Inflammatory macrophage treated with lipopolysaccharide for 4 hours (primary cell): ENCODE measurements at regions not wholly inside any gene's neighbourhood (a gene's known extent, or its start where the extent isn't known, plus 50 kb on each side); places are given as distances from the start of the nearest gene placed in this dataset.

Experiments used
- DNase-seq: peaks from one replicate; pipeline ENCODE4 v3.0.0-alpha.2; 2020

DNA sequence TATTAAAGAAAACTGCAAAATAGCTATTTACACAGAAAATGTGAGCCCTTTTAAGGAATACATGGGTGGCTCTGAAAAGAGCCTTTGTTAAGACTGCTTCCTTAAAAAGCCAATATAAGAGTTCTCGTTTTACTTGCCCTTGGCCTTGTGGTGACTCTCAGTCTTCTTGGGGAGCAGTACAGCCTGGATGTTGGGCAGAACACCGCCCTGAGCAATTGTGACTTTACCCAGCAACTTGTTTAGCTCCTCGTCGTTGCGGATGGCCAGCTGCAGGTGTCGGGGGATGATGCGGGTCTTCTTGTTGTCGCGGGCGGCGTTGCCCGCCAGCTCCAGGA, 111.5 kb downstream of the HFE start:
- DNase-seq: peak; percentile 58

DNA sequence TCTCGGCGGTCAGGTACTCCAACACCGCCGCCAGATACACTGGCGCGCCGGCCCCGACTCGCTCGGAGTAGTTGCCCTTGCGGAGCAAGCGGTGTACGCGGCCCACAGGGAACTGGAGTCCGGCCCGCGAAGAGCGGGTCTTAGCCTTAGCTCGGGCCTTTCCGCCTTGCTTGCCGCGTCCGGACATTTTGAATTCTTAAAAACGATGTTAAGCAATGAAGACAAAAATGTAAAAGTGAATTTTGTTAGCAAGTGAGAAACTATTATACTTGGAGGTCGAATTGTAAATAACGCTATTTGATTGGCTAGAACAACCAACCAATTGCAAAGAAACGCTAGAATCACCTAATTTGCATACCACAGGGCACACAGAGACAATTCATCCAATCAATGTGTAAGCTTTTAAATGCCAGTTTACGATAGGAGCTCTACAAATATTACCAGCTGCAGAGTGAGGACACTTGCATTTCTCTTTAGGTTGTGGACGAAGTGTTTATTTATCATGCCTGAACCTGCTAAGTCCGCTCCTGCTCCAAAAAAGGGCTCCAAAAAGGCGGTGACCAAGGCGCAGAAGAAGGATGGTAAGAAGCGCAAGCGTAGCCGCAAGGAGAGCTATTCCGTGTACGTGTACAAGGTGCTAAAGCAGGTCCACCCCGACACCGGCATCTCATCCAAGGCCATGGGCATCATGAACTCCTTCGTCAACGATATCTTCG, 112.0 kb downstream of the HFE start:
- peak; percentile 93 for DNase-seq

- DNase-seq: peak; percentile 66
Measured at GRCh38 chr6:26199773-26200764, 112.8 kb downstream of the HFE start.

GRCh38 chr6:26200918-26201721, 113.9 kb downstream of the HFE start:
- DNase-seq: no peak

- no peak for DNase-seq
Measured at GRCh38 chr6:26202201-26202611, 115.0 kb downstream of the HFE start.

- DNase-seq: no peak
Measured at GRCh38 chr6:26202811-26203583, 115.8 kb downstream of the HFE start.

- DNase-seq: peak; percentile 94
Measured at GRCh38 chr6:26204332-26205160, 117.3 kb downstream of the HFE start.

GRCh38 chr6:26205161-26205624, 118.0 kb downstream of the HFE start:
- DNase-seq: peak; percentile 81

DNA sequence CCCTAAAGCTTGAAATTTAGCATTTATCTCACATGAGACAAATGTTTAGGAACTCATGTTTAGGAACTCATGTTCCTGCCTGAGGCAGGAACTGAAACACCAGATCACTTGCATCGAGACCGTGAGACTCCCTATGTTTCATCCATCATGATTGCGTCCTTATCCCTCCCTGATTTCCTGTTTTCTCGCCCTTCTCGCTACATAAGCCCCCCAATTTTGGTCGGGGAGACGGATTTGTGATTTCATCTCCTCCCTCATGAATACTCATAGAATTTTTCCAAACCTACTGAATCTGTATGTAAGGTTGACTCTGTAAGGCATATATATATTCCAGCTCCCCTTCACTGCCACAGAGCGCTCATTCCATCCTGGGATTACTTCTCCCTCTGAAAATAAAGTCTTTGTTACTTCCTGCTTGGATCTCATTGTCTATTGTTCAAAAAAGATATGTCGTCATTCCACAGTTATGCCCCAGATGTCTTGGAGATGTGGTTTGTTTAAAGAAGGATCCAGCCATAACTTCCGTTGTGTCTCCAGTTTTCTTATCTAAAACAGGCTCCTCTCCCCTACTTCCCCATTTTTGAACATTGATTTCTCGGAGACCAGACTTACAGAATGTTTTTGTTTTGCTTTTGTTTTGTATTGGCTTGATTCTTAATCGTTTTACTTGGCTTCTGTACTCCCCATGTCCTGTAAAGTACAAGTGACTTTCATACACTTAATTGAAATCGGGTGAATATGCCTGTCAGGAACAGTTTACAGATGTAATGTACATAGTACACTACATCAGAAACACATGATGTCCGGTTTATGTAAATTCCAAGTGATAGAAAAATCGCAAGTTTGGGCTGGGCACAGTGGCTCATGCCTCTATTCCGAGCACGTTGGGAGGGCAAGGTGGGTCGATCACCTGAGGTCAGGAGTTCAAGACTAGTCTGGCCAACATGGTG, 118.7 kb downstream of the HFE start:
- peak; percentile 85 for DNase-seq

GRCh38 chr6:26206868-26207801, 119.9 kb downstream of the HFE start:
- DNase-seq: no peak

DNA sequence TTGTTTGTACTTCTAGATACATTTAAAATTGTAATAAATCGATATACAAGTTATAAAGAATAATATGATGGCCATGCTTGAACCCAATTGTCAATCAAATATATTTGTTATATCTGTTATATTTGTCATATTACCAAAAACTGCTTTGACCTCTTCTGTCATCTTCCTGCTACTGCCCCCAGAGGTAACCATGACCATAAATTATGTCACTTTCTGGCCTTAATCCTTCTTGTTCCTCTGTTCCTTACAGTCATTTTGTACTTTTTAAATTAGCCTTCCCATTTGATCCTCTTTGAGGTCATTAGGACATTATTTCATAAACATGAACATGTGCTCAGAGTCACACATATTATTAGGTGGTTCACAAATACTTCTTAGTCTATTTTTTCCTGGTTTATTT, 124.7 kb downstream of the HFE start:
- peak; percentile 56 for DNase-seq

DNA sequence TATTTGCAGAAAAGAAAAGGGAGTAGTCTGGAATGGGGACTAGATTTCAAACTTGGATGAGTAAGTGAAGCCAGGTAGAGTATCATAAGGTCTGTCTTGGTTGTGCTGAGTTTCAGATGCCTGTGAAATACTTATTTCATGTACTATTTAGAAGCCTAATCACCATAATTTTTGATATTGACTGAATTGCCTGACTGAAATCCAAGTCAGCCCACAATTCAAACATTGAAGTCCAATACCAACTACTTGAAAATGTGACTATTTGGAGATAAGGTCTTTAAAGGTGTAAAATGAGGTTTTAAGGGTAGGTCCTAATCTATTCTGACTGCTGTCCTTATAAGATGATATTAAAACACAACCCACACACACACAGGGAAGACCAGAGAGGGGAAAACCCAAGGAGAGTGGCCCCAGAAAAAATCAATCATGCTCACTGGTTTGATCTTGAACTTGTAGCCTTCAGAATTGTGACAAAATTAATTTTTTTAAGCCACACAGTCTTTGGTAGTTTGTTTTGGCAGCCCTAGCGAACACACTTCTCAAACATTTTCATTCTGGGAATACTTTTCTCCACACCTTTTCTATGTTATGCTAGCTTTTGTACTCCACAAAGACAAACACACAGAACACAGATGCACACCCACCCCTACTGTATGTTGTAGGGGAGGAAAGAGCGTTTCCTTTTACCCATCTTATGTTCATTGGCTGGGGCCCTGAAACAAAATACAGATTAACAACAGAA, 126.3 kb downstream of the HFE start:
- DNase-seq: no peak

GRCh38 chr6:26214803-26215584, 127.8 kb downstream of the HFE start:
- no peak for DNase-seq

DNA sequence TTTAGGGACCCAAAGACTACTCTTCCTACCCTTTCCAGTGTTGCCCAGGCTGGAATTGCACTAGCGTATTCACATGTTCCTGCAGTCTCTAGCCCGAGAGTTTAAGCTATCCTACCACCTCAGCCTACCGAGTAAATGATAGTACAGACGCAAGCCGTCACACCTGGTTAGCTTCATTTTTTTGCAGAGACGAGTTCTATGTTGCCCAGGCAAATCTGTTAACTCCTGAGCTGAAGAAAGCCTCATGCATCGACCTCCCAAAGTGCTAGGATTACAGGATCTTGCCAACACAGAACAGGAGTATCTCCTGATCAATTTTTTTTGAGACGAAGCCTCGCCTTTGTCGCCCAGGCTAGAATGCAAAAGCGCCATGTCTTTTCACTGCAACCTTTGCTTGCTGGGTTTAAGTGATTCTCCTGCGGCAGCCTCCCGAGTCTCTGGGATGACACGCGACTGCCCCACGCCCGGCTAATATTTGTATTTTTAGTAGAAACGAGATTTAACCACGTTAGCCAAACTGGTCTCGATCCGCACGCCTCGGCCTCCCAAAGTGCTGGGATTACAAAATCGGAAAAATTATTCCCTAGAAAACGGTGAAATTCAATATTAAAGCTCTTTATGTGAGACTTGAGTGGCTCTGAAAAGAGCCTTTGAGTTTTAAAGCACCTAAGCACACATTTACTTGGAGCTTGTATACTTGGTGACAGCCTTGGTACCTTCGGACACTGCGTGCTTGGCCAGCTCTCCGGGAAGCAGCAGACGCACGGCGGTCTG, 128.5 kb downstream of the HFE start:
- DNase-seq: peak; percentile 19

GRCh38 chr6:26216359-26216885, 129.2 kb downstream of the HFE start:
- DNase-seq: peak; percentile 98
